Kidney capillary endothelial cell (primary cell): ENCODE measurements at regions not wholly inside any gene's neighbourhood (a gene's known extent, or its start where the extent isn't known, plus 50 kb on each side); places are given as distances from the start of the nearest gene placed in this dataset.
"Not testable (repeated sequence)": the region's sequence is repeated elsewhere in the genome, so short reads cannot be mapped to it uniquely, and the experiment has no call there.

ENCODE experiments used
- DNase-seq: peaks from one replicate; pipeline ENCODE4 v3.0.0-alpha.2; 2018; ENCODE audit warnings: low spot score

GRCh38 chr12:45490232-45490881, 239.1 kb upstream of the ARID2 start:
- no peak for DNase-seq

GRCh38 chr12:45494279-45494678, 235.2 kb upstream of the ARID2 start:
- no peak for DNase-seq

- no peak for DNase-seq
These were observed 230.9 kb upstream of the ARID2 start for GRCh38 chr12:45498645-45499044.

GRCh38 chr12:45502481-45503128, 226.9 kb upstream of the ARID2 start:
- no peak for DNase-seq

- no peak for DNase-seq
These were observed 225.6 kb upstream of the ARID2 start for GRCh38 chr12:45503899-45504298.

- DNase-seq, result no peak
These were observed 225.0 kb upstream of the ARID2 start for GRCh38 chr12:45504316-45505010.

- DNase-seq, result peak; percentile 1
These were observed 220.3 kb upstream of the ARID2 start for GRCh38 chr12:45509187-45509586.

- no peak for DNase-seq
These were observed 219.9 kb upstream of the ARID2 start for GRCh38 chr12:45509621-45510020.

GRCh38 chr12:45517381-45517780, 212.1 kb upstream of the ARID2 start:
- DNase-seq, result no peak

GRCh38 chr12:45518291-45519235, 210.9 kb upstream of the ARID2 start:
- DNase-seq, result no peak

GRCh38 chr12:45522227-45522626, 207.3 kb upstream of the ARID2 start:
- no peak for DNase-seq

GRCh38 chr12:45526823-45527222, 202.7 kb upstream of the ARID2 start:
- not testable (repeated sequence) for DNase-seq

GRCh38 chr12:45532113-45532512, 197.4 kb upstream of the ARID2 start:
- DNase-seq, result no peak

GRCh38 chr12:45535610-45536180, 193.8 kb upstream of the ARID2 start:
- DNase-seq, result no peak

- no peak for DNase-seq
These were observed 193.2 kb upstream of the ARID2 start for GRCh38 chr12:45536284-45536683.

GRCh38 chr12:45540661-45541341, 188.7 kb upstream of the ARID2 start:
- DNase-seq, result no peak

- DNase-seq, result peak; percentile 59
These were observed 185.6 kb upstream of the ARID2 start for GRCh38 chr12:45543887-45544286.

- no peak for DNase-seq
These were observed 183.0 kb upstream of the ARID2 start for GRCh38 chr12:45546545-45546944.

GRCh38 chr12:45547132-45547531, 182.4 kb upstream of the ARID2 start:
- DNase-seq, result no peak

GRCh38 chr12:45547822-45548221, 181.7 kb upstream of the ARID2 start:
- DNase-seq, result no peak

GRCh38 chr12:45548426-45548825, 181.1 kb upstream of the ARID2 start:
- DNase-seq, result no peak
